CD4-positive, alpha-beta T cell treated with Interleukin-6 for 4 hours (primary cell): ENCODE measurements at regions not wholly inside any gene's neighbourhood (a gene's known extent, or its start where the extent isn't known, plus 50 kb on each side); places are given as distances from the start of the nearest gene placed in this dataset.

Experiments used
- DNase-seq: peaks from one replicate; pipeline ENCODE4 v3.0.0-alpha.2; 2020; ENCODE audit warnings: mixed read lengths

- no peak for DNase-seq
These were observed 70.7 kb upstream of the VEPH1 start for GRCh38 chr3:157573780-157574378.

GRCh38 chr3:157573281-157573680 is 70.1 kb upstream of the VEPH1 start:
- no peak for DNase-seq

- DNase-seq = peak; percentile 9
These were observed 69.5 kb upstream of the VEPH1 start for GRCh38 chr3:157572559-157573270.

GRCh38 chr3:157566596-157566995 is 63.4 kb upstream of the VEPH1 start:
- no peak for DNase-seq

- no peak for DNase-seq
These were observed 56.2 kb upstream of the VEPH1 start for GRCh38 chr3:157559401-157559800.
